GM10266 (cell line): ENCODE measurements at regions not wholly inside any gene's neighbourhood (a gene's known extent, or its start where the extent isn't known, plus 50 kb on each side); places are given as distances from the start of the nearest gene placed in this dataset.

Experiments
- DNase-seq: peaks from one replicate; pipeline ENCODE4 v3.0.0; 2012; ENCODE audit errors: extremely low spot score
- CTCF ChIP-seq: IDR thresholded peaks from 2 replicates; pipeline ENCODE4 v1.5.1; 2012; ENCODE audit warnings: mild to moderate bottlenecking, low read depth; ENCODE audit not compliant: control insufficient read depth, insufficient read depth; ENCODE audit errors: missing control alignments

DNA sequence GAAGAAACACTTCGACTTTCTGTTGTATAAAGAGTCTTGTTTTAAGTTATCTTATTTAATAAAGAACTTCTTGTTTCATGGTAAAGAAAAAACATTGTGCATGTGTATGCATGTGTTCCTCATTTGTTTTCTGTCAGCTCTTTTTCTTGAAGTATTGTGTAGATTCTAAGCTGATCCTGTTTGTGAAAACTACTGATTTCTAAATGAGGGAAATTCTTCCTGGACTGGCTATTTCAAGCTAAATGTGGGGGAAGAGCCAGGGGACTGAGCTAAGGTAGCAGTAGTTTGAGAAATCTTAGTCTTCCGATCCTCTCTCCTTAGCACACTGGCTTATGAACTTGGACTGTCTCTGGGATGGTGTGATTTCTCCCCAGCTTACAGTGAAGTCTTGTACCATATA is 56.4 kb upstream of the RBMS1 start:
- TF ChIP-seq CTCF, result no peak
- no peak for DNase-seq

DNA sequence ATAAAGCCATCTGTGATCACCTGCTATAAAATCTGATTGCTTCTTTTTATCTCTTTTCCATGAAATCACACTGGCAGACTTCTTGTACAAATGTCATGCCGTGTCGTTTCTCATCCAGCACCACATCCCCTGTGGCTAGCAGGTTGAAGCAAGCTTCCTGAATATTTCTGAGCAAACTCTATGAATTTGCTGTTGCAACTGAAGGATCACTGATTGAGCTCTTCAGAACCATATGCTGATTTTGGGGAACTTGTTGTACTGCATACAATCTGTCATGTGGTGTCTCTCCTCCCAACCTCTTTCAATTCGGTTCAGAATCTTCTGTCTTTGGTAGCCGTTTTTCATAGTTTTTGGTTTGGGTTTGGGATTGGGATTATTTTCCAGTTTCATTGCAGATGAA is 57.7 kb upstream of the RBMS1 start:
- DNase-seq, result no peak
- TF ChIP-seq CTCF, result no peak

DNA sequence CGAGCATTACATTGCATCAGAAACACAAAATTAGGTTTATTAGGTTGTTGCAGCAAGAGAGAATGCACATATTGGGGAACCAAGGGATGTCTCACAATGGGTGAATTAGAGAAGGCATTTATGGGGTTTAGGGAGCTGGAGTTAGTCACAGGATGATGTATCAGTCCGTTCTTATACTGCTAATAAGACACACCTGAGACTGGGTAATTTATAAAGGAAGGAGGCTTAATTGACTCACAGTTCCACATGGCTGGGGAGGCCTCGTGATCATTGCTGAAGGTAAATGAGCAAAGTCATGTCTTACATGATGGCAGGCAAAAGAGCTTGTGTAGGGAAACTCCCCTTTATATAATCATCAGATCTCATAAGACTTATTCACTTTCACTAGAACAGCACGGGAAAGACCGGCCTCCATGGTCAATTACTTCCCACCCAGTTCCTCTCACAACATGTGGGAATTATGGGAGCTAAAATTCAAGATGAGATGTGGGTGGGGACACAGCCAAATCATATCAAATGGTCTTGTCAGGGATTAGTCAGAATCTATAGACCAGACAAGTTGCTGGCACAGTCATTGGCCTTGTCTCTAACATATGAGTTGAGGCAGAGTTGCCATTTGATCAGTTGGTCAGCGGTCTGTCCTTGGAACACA is 61.9 kb upstream of the RBMS1 start:
- TF ChIP-seq CTCF, result no peak

GRCh38 chr2:160557903-160558302 is 64.3 kb upstream of the RBMS1 start:
- no peak for TF ChIP-seq CTCF
- no peak for DNase-seq

More for the DNA sequence above, 61.9 kb upstream of the RBMS1 start:
- no peak for DNase-seq

DNA sequence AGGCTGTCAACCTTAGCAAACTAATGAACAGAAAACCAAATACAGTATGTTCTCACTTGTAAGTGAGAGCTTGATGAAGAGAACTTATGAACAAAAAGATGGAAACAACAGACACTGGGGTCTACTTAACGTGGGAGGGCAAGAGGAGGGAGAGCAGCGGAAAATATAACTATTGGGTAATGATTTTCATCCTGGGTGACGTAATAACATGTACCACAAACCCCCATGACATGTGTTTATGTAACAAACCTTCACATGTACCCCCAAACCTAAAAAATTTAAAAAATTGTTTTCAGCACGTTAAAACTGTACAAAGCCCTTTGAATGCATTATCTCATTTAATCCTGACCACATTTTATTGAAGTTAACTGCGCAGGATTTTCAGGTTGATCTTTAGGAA is 64.9 kb upstream of the RBMS1 start:
- no peak for DNase-seq
- TF ChIP-seq CTCF, result no peak

- DNase-seq, result no peak
- no peak for TF ChIP-seq CTCF
Observed at GRCh38 chr2:160561551-160562295, 68.1 kb upstream of the RBMS1 start.

- TF ChIP-seq CTCF, result no peak
- no peak for DNase-seq
Observed at GRCh38 chr2:160562730-160563129, 69.1 kb upstream of the RBMS1 start.
